Mononuclear cell (primary cell): ENCODE measurements at regions not wholly inside any gene's neighbourhood (a gene's known extent, or its start where the extent isn't known, plus 50 kb on each side); places are given as distances from the start of the nearest gene placed in this dataset.
"Not testable (repeated sequence)": the region's sequence is repeated elsewhere in the genome, so short reads cannot be mapped to it uniquely, and the experiment has no call there.

Source experiments
- H3K27me3 ChIP-seq: 2 replicates; pipeline ENCODE4 v1.6.0; 2011; ENCODE audit warnings: low read length, control low read depth; ENCODE audit not compliant: insufficient read depth
- H3K4me1 ChIP-seq: 2 replicates; pipeline ENCODE4 v1.5.1; 2011; ENCODE audit warnings: mild to moderate bottlenecking, low read length, control low read depth; ENCODE audit not compliant: insufficient read depth
- H3K4me3 ChIP-seq: 2 replicates; pipeline ENCODE4 v1.5.1; 2011; ENCODE audit warnings: mild to moderate bottlenecking, low read length, moderate library complexity
- H3K9me3 ChIP-seq: 2 replicates; pipeline ENCODE4 v1.5.1; 2011; ENCODE audit warnings: low read depth, mild to moderate bottlenecking, control low read depth, low read length

DNA sequence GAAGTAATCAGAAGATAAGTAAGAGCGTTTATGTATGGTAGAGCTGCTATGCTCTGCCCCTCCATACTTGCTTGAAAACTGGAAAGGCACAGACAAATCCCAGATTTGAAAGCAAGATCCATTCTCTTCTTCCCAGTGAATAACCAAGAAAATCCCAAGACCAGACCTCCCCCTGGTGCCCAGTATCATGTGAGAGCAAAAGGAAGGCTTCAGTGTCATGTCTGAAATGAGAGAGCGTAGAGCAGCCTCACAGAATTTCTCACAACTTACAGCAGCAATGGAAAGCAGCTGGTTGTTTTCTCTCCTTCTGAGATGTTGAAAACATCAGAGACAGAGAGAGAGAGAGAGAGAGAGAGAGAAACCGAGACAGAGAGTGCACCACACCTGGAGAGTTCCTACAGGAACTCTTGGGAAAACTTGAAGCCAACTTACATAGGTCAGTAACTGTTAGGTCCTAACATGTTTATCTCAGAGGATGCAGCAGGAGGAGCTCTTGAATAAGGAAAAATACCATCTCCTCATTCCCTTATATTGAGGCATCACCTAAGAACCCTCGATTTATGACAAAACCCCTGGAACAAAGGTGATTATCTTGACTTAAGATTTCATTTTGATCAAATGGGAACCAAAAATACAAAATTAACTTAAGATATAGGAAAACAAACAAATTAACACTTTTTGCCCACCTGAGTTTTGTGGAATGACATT, 273.3 kb downstream of the NSUN3 start:
- H3K9me3 ChIP-seq = no peaks in the 10 kb centered on the region
- H3K27me3 ChIP-seq = no peaks in the 10 kb centered on the region
- no peaks in the 10 kb centered on the region for H3K4me1 ChIP-seq
- no peak overlapping the region for H3K4me3 ChIP-seq

- Histone ChIP-seq H3K4me3 (no peak overlapping the region), H3K27me3 (no peaks in the 10 kb centered on the region), H3K9me3 (no peaks in the 10 kb centered on the region), H3K4me1 (no peaks in the 10 kb centered on the region)
Measured at GRCh38 chr3:94345101-94345500, 282.2 kb downstream of the NSUN3 start.

- H3K4me1 ChIP-seq = no peaks in the 10 kb centered on the region
- H3K27me3 ChIP-seq = no peaks in the 10 kb centered on the region
- H3K9me3 ChIP-seq = no peaks in the 10 kb centered on the region
- no peak overlapping the region for H3K4me3 ChIP-seq
Measured at GRCh38 chr3:94349310-94349878, 286.5 kb downstream of the NSUN3 start.

DNA sequence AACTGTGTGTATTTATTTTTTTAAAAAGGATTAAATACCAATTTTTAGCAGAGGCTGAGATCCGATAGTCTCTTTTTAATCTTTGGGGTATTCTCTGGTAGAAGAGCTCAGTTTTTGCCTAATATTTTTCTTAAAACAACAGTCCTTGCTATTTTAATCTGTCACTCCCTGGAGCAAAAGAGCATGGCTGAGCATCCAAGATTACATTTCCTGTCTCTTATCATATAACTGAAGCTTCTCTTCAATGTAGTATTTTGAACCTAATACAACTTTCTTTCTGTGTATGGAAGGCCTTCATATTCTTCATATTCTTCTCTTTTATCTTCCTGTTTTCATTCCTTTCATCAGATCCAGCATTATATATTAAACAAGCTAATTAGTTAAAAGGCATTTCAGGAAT, 293.7 kb downstream of the NSUN3 start:
- no peaks in the 10 kb centered on the region for H3K27me3 ChIP-seq
- no peak overlapping the region for H3K4me3 ChIP-seq
- no peaks in the 10 kb centered on the region for H3K4me1 ChIP-seq
- H3K9me3 ChIP-seq = no peaks in the 10 kb centered on the region

DNA sequence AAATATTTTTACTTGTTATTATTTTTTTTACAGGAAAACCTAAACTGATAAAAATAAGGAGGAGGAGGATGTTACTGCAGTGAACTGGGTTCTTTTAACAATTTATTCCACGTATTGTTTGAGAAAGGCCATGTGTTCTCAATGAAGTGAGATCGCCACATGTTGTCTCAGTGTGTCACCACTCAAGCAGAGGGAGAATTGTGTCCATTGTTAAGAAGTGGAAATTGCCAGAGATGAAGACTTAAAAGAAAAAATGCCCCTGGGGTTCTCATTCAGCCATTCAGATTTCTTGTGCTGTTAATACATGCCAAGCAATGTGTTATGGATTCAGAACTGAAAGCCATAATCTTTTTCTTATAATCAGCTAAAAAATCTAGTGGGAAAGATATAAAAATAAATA, 297.1 kb downstream of the NSUN3 start:
- no peaks in the 10 kb centered on the region for H3K9me3 ChIP-seq
- H3K4me3 ChIP-seq = no peak overlapping the region
- no peaks in the 10 kb centered on the region for H3K4me1 ChIP-seq
- H3K27me3 ChIP-seq = no peaks in the 10 kb centered on the region

DNA sequence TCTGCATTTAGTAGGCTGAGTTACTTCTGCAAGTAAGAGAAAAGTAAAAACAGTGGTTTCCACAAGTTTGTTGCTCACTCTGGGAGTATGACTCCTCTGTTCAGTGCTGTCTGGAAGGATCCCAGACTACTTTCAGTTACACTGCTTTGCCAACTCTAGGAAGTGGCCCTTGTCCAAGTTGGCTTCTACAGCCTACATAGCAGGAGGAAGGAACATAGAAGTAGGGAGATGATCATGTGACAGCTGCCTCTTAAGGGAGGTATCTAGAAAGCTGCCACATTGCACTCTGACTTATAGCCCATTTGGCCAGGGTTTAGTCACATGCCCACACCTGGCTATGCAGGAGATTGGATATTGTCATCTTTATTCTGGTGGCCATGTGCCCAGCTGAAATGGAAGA, 298.1 kb downstream of the NSUN3 start:
- H3K9me3 ChIP-seq = no peaks in the 10 kb centered on the region
- no peak overlapping the region for H3K4me3 ChIP-seq
- H3K27me3 ChIP-seq = no peaks in the 10 kb centered on the region
- H3K4me1 ChIP-seq = no peaks in the 10 kb centered on the region

DNA sequence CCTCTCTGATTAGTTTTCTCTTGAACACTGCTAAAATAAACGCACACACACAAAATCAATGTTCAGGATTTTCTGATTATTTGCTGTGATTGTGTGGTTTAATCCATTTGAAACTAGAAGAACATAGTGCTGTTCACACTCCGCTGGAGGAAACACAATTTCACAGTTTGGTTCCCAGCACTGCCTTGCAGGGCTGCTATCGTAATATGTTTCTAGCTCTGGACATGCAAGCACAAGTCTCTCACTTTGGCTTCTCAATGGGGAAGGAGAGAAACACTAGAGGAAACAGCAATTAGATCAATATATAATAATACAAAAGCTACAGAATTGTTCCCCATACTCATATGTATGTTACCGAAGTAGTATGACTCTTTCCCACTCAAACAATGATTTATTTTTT, 299.5 kb downstream of the NSUN3 start:
- H3K27me3 ChIP-seq = no peaks in the 10 kb centered on the region
- no peaks in the 10 kb centered on the region for H3K4me1 ChIP-seq
- H3K4me3 ChIP-seq = no peak overlapping the region
- no peaks in the 10 kb centered on the region for H3K9me3 ChIP-seq

DNA sequence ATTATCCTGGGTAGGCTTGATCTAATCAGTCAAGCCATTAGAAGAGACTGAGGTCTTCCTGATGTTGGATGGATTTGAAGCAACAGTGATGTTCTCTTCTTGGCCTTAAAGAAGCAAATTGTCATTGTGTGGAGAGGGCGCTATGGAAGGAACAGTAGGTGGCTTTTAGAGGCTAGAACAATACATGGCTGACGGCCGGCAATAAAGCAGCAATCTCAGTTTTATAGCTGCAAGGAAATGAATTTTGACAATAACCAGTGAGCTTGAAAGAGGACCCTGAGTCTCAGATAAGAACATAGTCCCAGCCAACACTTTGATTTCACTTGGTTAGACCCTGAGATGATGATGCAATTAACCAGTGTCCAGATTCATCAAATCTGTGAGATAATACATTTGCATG, 302.1 kb downstream of the NSUN3 start:
- H3K4me3 ChIP-seq = no peak overlapping the region
- H3K27me3 ChIP-seq = no peaks in the 10 kb centered on the region
- H3K4me1 ChIP-seq = no peaks in the 10 kb centered on the region
- peaks cover 5% of the 10 kb centered on the region for H3K9me3 ChIP-seq

DNA sequence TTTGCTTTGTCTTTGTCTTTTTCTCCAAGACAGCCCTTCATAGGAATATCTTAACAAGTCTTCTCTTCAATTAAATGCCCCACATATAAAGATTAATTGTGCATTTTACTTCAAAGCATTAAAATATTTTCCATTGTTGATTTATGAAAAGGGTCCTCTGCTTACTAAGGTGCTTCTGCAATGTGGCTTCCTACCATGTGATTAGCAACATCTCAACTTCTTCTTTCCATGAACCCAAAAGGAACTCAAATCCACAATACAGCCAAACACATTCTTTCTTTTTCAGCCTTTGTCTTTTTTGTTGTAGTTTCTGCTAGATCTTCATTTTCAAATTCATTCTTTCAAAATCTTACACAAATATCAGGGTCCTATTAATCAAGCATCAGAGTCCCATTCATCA, 309.2 kb downstream of the NSUN3 start:
- H3K9me3 ChIP-seq = peaks cover 13% of the 10 kb centered on the region
- H3K27me3 ChIP-seq = no peaks in the 10 kb centered on the region
- no peak overlapping the region for H3K4me3 ChIP-seq
- no peaks in the 10 kb centered on the region for H3K4me1 ChIP-seq

DNA sequence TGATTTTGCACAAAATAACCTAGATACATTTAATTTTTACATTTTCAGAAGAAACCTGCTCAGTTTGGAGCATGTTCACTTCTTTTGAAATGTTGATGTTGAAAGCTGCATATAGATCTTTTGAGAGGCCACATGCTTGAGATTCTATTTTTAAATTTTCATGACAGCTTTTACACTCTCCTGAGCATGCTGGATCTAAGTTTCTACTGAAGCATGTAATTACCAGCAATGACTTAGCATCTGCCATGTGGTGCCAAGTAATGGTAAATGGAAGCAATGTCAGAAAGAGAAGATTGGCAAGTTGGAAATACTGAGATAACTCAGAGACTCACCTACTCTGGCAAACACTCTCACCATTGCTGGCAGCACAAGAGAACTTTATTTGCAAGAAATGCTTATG, 310.6 kb downstream of the NSUN3 start:
- no peaks in the 10 kb centered on the region for H3K27me3 ChIP-seq
- no peaks in the 10 kb centered on the region for H3K4me1 ChIP-seq
- H3K9me3 ChIP-seq = peaks cover 8% of the 10 kb centered on the region
- H3K4me3 ChIP-seq = no peak overlapping the region

GRCh38 chr3:94374439-94375161, 311.7 kb downstream of the NSUN3 start:
- Histone ChIP-seq H3K27me3 (no peaks in the 10 kb centered on the region), H3K4me3 (no peak overlapping the region), H3K9me3 (peaks cover 8% of the 10 kb centered on the region), H3K4me1 (no peaks in the 10 kb centered on the region)

- H3K4me3 ChIP-seq = not testable (repeated sequence)
Measured at GRCh38 chr3:94377123-94377696, 314.3 kb downstream of the NSUN3 start.

GRCh38 chr3:94377863-94378262, 315.0 kb downstream of the NSUN3 start:
- not testable (repeated sequence) for H3K27me3 ChIP-seq, H3K4me3 ChIP-seq

More at GRCh38 chr3:94377123-94377696, 314.3 kb downstream of the NSUN3 start:
- H3K4me1 ChIP-seq, H3K9me3 ChIP-seq, H3K27me3 ChIP-seq: not testable (repeated sequence)

DNA sequence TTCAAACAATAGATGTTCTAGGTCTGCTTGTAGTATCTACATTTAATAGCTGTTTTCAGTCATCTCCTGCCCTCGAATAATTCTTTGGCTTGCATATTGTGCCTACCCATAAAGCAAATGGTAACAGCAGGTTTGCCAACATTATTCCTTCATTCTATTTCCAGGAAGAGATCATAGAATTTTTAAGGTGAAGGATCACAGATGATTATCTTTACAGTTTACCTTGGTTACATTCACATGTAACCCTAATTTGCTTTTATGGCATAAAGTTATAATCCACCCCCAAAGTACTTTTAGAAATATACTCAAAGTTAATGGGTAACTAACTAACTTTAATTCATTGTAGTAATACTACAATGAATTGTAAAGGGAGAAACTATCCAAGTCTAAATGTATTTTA, 315.5 kb downstream of the NSUN3 start:
- no peaks in the 10 kb centered on the region for H3K4me1 ChIP-seq
- peaks cover 3% of the 10 kb centered on the region for H3K9me3 ChIP-seq
- no peaks in the 10 kb centered on the region for H3K27me3 ChIP-seq
- H3K4me3 ChIP-seq = no peak overlapping the region

More at GRCh38 chr3:94377863-94378262, 315.0 kb downstream of the NSUN3 start:
- H3K4me1 ChIP-seq, H3K9me3 ChIP-seq: not testable (repeated sequence)

GRCh38 chr3:94379264-94379663, 316.4 kb downstream of the NSUN3 start:
- H3K4me3 ChIP-seq = no peak overlapping the region
- no peaks in the 10 kb centered on the region for H3K27me3 ChIP-seq
- H3K9me3 ChIP-seq = no peaks in the 10 kb centered on the region
- H3K4me1 ChIP-seq = no peaks in the 10 kb centered on the region
